Small intestine (tissue), 7 donors: ENCODE measurements at regions not wholly inside any gene's neighbourhood (a gene's known extent, or its start where the extent isn't known, plus 50 kb on each side); places are given as distances from the start of the nearest gene placed in this dataset.

ENCODE experiments used
- DNase-seq, 2 donors: peaks; one replicate each; pipeline versions ENCODE4 v3.0.0 to v3.0.0-alpha.2; 2013
- FAIRE-seq: peaks from 2 replicates; lab custom pipeline; 2012; peaks lifted over from hg19 to GRCh38; lab: Jason Lieb, UNC
- H3K27ac ChIP-seq, 3 donors: one replicate each; pipeline ENCODE4 v1.5.1; 2013; ENCODE audit warnings: low read length in 2 of 3, mild to moderate bottlenecking in 2 of 3, control low read depth in 1 of 3, inconsistent platforms in 1 of 3, low read depth in 1 of 3, moderate library complexity in 1 of 3
- H3K27me3 ChIP-seq, 3 donors: one replicate each; pipeline ENCODE4 v1.6.1; 2013; ENCODE audit warnings: low read length in 3 of 3, inconsistent platforms in 1 of 3; ENCODE audit not compliant: control insufficient read depth in 3 of 3, insufficient read depth in 3 of 3
- H3K36me3 ChIP-seq, 3 donors: one replicate each; pipeline ENCODE4 v1.6.1; 2013; ENCODE audit warnings: low read length in 3 of 3, inconsistent platforms in 1 of 3, low read depth in 1 of 3, mild to moderate bottlenecking in 1 of 3, moderate library complexity in 1 of 3; ENCODE audit not compliant: control insufficient read depth in 3 of 3, insufficient read depth in 2 of 3
- H3K4me1 ChIP-seq, 3 donors: one replicate each; pipeline ENCODE4 v1.6.1; 2013; ENCODE audit warnings: low read length in 2 of 3, inconsistent platforms in 1 of 3, low read depth in 1 of 3, mild to moderate bottlenecking in 1 of 3, moderate library complexity in 1 of 3; ENCODE audit not compliant: control insufficient read depth in 3 of 3, insufficient read depth in 2 of 3
- H3K4me3 ChIP-seq, 3 donors: one replicate each; pipeline ENCODE4 v1.5.1; 2013; ENCODE audit warnings: low read length in 3 of 3, control low read depth in 1 of 3, inconsistent platforms in 1 of 3, low read depth in 1 of 3, mild to moderate bottlenecking in 1 of 3, moderate library complexity in 1 of 3
- H3K9me3 ChIP-seq, 2 donors: one replicate each; pipeline ENCODE4 v1.6.1; 2013; ENCODE audit warnings: low read depth in 1 of 2, low read length in 1 of 2; ENCODE audit not compliant: control insufficient read depth in 2 of 2, insufficient read depth in 1 of 2
- WGBS, 3 donors: extraction: QIAGEN DNeasy Blood & Tissue Kit; methylation state at CpG; one replicate each; pipeline ENCODE4 v1.1.7; 2013; 5-methylcytosine and 5-hydroxymethylcytosine counted together
- donor health status: healthy with polysubstance abuse.
- donor health status: control.
- donor health status: control.
- donor health status: Bipolar disorder and iron deficiency.
- donor health status: healthy.

DNA sequence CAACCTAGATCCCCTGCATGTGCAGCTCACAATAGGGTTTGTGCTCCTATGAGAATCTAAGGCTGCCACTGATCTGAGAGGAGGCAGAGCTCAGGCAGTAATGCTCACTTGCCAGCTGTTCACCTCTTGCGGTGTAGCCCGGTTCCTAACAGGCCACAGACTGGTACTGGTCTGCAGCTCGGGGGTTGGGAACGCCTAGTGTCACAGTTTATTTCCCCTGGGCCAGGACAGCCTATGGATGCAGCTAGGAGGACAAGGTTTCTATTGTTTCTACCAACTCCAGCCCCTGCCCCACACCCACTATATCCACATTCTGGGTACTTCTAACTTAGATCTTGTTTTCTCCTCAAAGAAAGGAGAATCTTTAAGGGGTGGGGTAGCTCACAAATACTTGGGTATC, 58.7 kb upstream of the PRRC2C start:
- Histone ChIP-seq H3K36me3 (no peaks in the 10 kb centered on the region), H3K9me3 (peaks cover 0 to 4% of the 10 kb centered on the region in 2 donors), H3K4me1 (no peaks in the 10 kb centered on the region), H3K27ac (no peak overlapping the region), H3K4me3 (no peak overlapping the region), H3K27me3 (no peaks in the 10 kb centered on the region)
- WGBS, 3 donors: 76 to 79% (median 77%) methylated on average over 4 of the region's 4 CpGs
- FAIRE-seq: no peak
- no peak for DNase-seq

DNA sequence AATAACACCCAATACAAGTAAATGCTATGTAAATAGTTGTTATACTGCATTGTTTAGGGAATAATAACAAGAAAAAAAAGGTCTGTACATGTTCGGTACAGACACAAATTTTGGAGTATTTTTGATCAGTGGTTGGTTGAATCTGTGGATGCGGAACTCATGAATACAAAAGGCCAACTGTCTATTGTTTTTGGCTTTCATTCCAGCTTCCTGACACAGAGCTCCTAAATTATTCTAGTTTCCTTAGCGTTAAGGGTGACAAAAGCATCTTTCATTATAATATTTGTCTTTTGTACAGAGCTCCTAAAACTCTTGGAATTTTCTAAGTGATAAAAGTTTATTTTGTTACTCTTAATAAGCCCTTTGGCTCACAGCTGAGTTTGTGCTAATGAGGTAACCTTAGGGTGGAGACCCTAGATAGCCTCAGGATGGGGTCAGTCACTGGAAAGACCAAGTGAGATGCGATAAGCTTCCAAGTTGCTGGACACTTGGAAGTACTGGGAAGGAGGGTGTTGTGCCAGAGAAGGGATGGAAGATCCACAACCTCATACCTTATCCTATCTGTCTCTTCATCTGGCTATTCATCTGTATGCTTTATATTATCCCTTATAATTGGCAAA, 57.4 kb upstream of the PRRC2C start:
- no peak overlapping the region for H3K4me3 ChIP-seq
- no peaks in the 10 kb centered on the region for H3K27me3 ChIP-seq
- no peak for DNase-seq
- FAIRE-seq: no peak
- H3K9me3 ChIP-seq: peaks cover 0 to 3% of the 10 kb centered on the region in 2 donors
- H3K4me1 ChIP-seq: no peaks in the 10 kb centered on the region
- 76 to 86% (median 85%) methylated on average over 4 of the region's 4 CpGs for WGBS, 3 donors
- no peak overlapping the region for H3K27ac ChIP-seq
- no peaks in the 10 kb centered on the region for H3K36me3 ChIP-seq

DNA sequence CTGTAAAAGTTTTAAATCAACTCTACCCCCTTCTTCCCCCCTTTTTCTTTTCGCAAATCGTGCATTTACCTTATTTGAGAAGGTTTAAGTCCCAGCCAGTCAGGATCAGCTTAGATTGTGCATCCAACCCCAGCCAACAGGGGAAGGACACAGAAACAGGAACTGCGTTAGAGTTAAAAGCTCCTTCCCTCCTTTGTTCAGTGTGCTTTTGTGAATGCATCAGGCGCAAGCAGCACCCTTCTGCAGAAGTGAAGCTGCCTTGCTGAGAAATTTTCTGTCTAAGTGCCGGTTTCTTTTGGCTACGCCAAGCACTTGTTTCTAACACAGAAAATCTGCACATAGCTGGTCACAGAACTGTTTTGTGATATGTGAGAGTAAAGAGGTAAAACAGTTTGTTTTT, 56.2 kb upstream of the PRRC2C start:
- FAIRE-seq (no peak), DNase-seq (no peak)
- Histone ChIP-seq H3K9me3 (peaks cover 0 to 3% of the 10 kb centered on the region in 2 donors), H3K27ac (no peak overlapping the region), H3K4me3 (no peak overlapping the region), H3K36me3 (no peaks in the 10 kb centered on the region), H3K4me1 (no peaks in the 10 kb centered on the region), H3K27me3 (no peaks in the 10 kb centered on the region)
- 88 to 93% (median 88%) methylated on average over 6 of the region's 6 CpGs for WGBS, 3 donors

DNA sequence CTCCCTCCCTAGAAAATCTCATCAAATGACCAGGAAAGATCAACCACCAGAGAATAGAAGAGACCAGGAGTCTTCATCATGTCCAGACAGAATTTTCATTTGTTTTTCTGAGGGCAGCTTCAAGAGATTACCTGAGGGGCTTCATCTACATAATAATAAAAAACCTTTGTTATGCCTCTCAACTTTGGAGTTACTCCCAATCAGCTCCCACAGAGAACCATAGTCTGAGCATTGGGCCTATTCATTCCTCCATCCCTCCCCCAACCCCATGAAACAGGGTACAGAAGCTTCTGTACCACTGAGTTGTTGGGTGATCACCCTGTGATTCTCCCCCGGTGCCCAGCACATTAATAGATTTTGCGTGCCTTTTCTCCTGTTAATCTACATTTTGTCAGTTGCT, 53.3 kb upstream of the PRRC2C start:
- H3K9me3 ChIP-seq: peaks cover 0 to 3% of the 10 kb centered on the region in 2 donors
- DNase-seq (no peak), FAIRE-seq (no peak)
- 45 to 74% (median 71%) methylated on average over 2 of the region's 2 CpGs for WGBS, 3 donors
- H3K27me3 ChIP-seq: no peaks in the 10 kb centered on the region
- H3K27ac ChIP-seq: no peak overlapping the region
- no peaks in the 10 kb centered on the region for H3K36me3 ChIP-seq
- no peak overlapping the region for H3K4me3 ChIP-seq
- no peaks in the 10 kb centered on the region for H3K4me1 ChIP-seq

DNA sequence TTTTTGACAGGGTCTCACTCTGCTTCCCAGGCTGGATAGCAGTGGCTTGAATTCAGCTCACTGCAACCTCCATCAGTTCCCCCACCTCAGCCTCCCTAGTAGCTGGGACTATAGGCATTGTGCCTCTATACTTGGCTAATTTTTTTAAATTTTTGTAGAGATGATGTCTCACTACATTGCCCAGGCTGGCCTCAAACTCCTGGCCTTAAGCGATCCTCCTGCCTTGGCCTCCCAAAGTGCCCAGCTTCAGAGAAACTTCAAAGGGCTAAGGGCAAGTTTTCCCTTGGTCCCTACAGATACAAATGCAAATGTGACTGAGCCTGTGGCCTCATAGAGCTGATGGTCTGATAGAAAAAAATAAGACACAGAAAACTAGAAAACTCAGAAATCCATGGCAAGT, 52.9 kb upstream of the PRRC2C start:
- DNase-seq: no peak
- H3K36me3 ChIP-seq: no peaks in the 10 kb centered on the region
- no peaks in the 10 kb centered on the region for H3K4me1 ChIP-seq
- WGBS, 3 donors: 97 to 100% (median 97%) methylated on average over 1 of the region's 1 CpG
- peaks cover 0 to 3% of the 10 kb centered on the region in 2 donors for H3K9me3 ChIP-seq
- no peak for FAIRE-seq
- no peak overlapping the region for H3K4me3 ChIP-seq
- no peak overlapping the region for H3K27ac ChIP-seq
- no peaks in the 10 kb centered on the region for H3K27me3 ChIP-seq

DNA sequence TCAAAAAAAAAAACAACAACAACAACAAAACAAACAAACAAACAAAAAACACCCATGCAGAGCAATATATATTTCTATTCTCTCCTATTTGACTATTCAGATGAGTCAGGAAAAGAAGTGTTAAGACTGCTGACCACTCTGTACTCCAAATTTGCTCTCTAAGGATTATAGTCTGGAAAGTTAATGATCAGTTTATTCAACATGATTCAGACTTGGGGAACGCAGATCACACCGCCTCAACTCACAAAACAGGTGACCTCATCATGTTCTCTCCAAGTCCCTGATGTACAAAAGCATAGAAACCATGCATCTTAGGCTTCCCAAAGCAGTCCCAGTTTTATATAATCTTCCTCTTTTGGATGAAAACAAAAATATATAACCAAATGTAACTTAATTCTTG, 51.9 kb upstream of the PRRC2C start:
- H3K27me3 ChIP-seq: no peaks in the 10 kb centered on the region
- peaks cover 0 to 3% of the 10 kb centered on the region in 2 donors for H3K9me3 ChIP-seq
- no peaks in the 10 kb centered on the region for H3K36me3 ChIP-seq
- H3K4me3 ChIP-seq: no peak overlapping the region
- no peak for DNase-seq
- H3K4me1 ChIP-seq: no peaks in the 10 kb centered on the region
- H3K27ac ChIP-seq: no peak overlapping the region
- WGBS, 3 donors: 62 to 82% (median 70%) methylated on average over 2 of the region's 2 CpGs
- no peak for FAIRE-seq

DNA sequence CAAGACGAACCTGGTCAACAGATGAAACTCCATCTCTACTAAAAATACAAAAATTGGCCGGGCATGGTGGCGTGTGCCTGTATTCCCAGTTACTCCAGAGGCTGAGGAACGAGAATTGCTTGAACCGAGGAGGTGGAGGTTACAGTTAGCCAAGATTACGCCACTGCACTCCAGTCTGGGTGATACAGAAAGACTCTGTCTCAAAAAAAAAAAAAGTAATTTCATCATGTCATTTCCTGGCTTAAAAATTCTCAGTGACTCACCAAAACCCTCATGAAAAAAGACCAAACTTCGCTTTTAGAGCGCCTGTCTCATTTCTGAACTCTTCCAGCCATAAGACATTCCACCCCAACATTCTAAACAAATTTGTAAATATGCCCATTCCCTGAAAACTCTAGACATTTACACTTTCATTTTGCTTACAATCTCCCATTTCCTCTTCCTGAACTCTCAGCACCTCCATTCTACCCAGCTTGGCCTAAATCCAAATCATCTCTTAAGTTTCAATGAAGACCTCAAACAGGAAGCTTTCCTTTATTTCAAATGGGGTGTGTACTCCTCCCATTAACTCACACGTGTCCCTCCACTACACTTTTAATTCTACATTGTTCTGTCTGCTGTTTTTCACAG, 50.5 kb upstream of the PRRC2C start:
- no peak overlapping the region for H3K4me3 ChIP-seq
- FAIRE-seq: no peak

More for the DNA sequence above, 50.5 kb upstream of the PRRC2C start:
- H3K27ac ChIP-seq: peak overlapping the region in 1 of 3 donors; percentile 65
- no peaks in the 10 kb centered on the region for H3K4me1 ChIP-seq
- DNase-seq: peak in 1 of 2 donors; percentile 18
- whole genome bisulfite sequencing, 3 donors: 49 to 75% (median 61%) methylated on average over 8 to 9 of the region's 9 CpGs
- H3K9me3 ChIP-seq: no peaks in the 10 kb centered on the region
- H3K36me3 ChIP-seq: no peaks in the 10 kb centered on the region
- no peaks in the 10 kb centered on the region for H3K27me3 ChIP-seq
